PC-3 (cell line): ENCODE measurements at regions not wholly inside any gene's neighbourhood (a gene's known extent, or its start where the extent isn't known, plus 50 kb on each side); places are given as distances from the start of the nearest gene placed in this dataset.

ENCODE experiments used
- EZH2 ChIP-seq: fragments of 300-600 bp; sonication (generic); IDR thresholded peaks from one replicate; pipeline ENCODE4 v1.6.1; 2017; ENCODE audit warnings: antibody characterized with exemption, mild to moderate bottlenecking, low read length; ENCODE audit not compliant: unreplicated experiment
- EZH2phosphoT487 ChIP-seq: fragments of 300-600 bp; sonication (generic); IDR thresholded peaks from 2 replicates; pipeline ENCODE4 v1.6.1; 2018; ENCODE audit warnings: mild to moderate bottlenecking, antibody characterized with exemption, low read length, borderline replicate concordance
- TF ChIP-seq, protein P1 (sequence below): fragments of 300-600 bp; sonication (generic); conservative IDR thresholded peaks from 2 replicates; pipeline ENCODE4 v1.5.1; 2017; ENCODE audit warnings: antibody characterized with exemption, low read depth, mild to moderate bottlenecking, low read length

GRCh38 chr5:34499001-34499734 lies 157.0 kb upstream of the RAI14 start:
- no peak for TF ChIP-seq EZH2phosphoT487
- TF ChIP-seq, protein P1, sequence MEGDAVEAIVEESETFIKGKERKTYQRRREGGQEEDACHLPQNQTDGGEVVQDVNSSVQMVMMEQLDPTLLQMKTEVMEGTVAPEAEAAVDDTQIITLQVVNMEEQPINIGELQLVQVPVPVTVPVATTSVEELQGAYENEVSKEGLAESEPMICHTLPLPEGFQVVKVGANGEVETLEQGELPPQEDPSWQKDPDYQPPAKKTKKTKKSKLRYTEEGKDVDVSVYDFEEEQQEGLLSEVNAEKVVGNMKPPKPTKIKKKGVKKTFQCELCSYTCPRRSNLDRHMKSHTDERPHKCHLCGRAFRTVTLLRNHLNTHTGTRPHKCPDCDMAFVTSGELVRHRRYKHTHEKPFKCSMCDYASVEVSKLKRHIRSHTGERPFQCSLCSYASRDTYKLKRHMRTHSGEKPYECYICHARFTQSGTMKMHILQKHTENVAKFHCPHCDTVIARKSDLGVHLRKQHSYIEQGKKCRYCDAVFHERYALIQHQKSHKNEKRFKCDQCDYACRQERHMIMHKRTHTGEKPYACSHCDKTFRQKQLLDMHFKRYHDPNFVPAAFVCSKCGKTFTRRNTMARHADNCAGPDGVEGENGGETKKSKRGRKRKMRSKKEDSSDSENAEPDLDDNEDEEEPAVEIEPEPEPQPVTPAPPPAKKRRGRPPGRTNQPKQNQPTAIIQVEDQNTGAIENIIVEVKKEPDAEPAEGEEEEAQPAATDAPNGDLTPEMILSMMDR: no peak
- TF ChIP-seq EZH2: no peak
